ENCODE measurements at regions not wholly inside any gene's neighbourhood (a gene's known extent, or its start where the extent isn't known, plus 50 kb on each side); places are given as distances from the start of the nearest gene placed in this dataset.
A peak's percentile ranks its signal among the peaks of the same experiment; 100 is the strongest.
"Not testable (repeated sequence)": the region's sequence is repeated elsewhere in the genome, so short reads cannot be mapped to it uniquely, and the experiment has no call there.

GRCh38 chr4:123598331-123598730 is 201.7 kb downstream of the SPRY1 start:
- DNase-seq (ENCODE audit: low read depth, low spot score): no peak
- TF ChIP-seq ZNF274 (IDR thresholded peaks at IDR 0.05; ENCODE audit: low read depth, low read length) (no peak), YY1 (IDR thresholded peaks at IDR 0.05; ENCODE audit: insufficient read depth, insufficient read length) (no peak), SUZ12 (IDR thresholded peaks at IDR 0.05; ENCODE audit: extremely low read depth, insufficient read depth, insufficient read length) (no peak)

GRCh38 chr4:123599061-123599919 is 202.7 kb downstream of the SPRY1 start:
- no peaks in the 10 kb centered on the region for H3K36me3 ChIP-seq (ENCODE audit: insufficient read depth, insufficient read length, low read length)

More at GRCh38 chr4:123598331-123598730, 201.7 kb downstream of the SPRY1 start:
- Histone ChIP-seq H3K36me3 (ENCODE audit: insufficient read depth, insufficient read length, low read length) (no peaks in the 10 kb centered on the region), H3K4me1 (ENCODE audit: insufficient read depth, insufficient read length) (no peaks in the 10 kb centered on the region), H3K4me3 (ENCODE audit: insufficient read length, low read depth) (no peak overlapping the region), H3K9me3 (ENCODE audit: insufficient read depth, low read length) (no peaks in the 10 kb centered on the region), H3K27me3 (ENCODE audit: insufficient read depth, insufficient read length) (no peaks in the 10 kb centered on the region), H3K9ac (ENCODE audit: insufficient read length, low read depth) (no peak overlapping the region)

DNA sequence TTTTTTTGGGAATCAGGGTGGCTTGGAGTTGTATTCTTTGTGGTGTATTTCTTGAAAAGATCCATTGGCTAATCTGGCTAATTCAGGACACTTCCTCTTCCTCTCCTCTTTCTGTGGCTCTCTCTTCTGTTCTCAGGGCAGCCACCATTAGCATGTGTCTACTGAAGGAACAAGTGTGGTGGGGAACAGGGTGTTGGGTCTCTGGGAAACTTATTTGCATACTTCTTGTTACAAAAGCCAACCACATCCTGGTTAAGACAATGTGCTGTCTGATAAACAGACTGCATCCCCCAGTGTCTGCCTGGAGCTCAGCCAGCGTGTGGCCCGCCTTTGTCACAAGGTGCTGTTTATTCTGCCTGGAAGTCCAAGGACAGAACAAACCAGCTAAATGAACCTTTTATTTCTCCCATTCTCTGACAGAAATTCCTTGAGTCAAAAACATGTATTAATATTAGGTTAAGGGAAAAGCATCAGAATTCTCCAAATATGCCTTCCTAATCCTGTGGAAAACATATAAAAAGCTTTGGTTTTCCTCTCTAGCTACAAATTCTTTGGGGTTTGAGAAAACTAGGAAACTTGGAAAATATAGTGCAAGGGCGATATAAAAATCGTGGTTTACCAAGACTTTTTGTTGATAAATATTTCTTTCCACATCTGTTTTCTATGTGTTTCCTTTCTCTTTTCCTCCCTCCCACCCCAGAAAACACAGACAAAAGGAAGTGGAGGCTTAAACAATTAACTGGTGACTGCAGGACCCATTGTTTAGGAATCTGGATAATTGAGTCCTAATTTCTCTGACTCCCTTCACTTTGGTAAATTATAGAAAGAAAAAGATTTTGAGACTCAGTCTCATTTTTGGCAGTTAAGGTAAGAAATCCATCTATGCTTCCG is 203.6 kb downstream of the SPRY1 start:
- Histone ChIP-seq H3K9ac (ENCODE audit: insufficient read length, low read depth) (no peak overlapping the region), H3K27me3 (ENCODE audit: insufficient read depth, insufficient read length) (no peaks in the 10 kb centered on the region), H3K4me1 (ENCODE audit: insufficient read depth, insufficient read length) (no peaks in the 10 kb centered on the region), H3K36me3 (ENCODE audit: insufficient read depth, insufficient read length, low read length) (no peaks in the 10 kb centered on the region), H3K4me3 (ENCODE audit: insufficient read length, low read depth) (no peak overlapping the region), H3K9me3 (ENCODE audit: insufficient read depth, low read length) (no peaks in the 10 kb centered on the region)
- TF ChIP-seq ZNF274 (IDR thresholded peaks at IDR 0.05; ENCODE audit: low read depth, low read length) (no peak), SUZ12 (IDR thresholded peaks at IDR 0.05; ENCODE audit: extremely low read depth, insufficient read depth, insufficient read length) (no peak), YY1 (IDR thresholded peaks at IDR 0.05; ENCODE audit: insufficient read depth, insufficient read length) (no peak)
- DNase-seq (ENCODE audit: low read depth, low spot score): peak; percentile 77

More at GRCh38 chr4:123599061-123599919, 202.7 kb downstream of the SPRY1 start:
- no peaks in the 10 kb centered on the region for H3K4me1 ChIP-seq (ENCODE audit: insufficient read depth, insufficient read length)
- TF ChIP-seq SUZ12 (IDR thresholded peaks at IDR 0.05; ENCODE audit: extremely low read depth, insufficient read depth, insufficient read length) (no peak), YY1 (IDR thresholded peaks at IDR 0.05; ENCODE audit: insufficient read depth, insufficient read length) (no peak), ZNF274 (IDR thresholded peaks at IDR 0.05; ENCODE audit: low read depth, low read length) (no peak)
- DNase-seq (ENCODE audit: low read depth, low spot score): no peak
- no peak overlapping the region for H3K9ac ChIP-seq (ENCODE audit: insufficient read length, low read depth)
- H3K4me3 ChIP-seq (ENCODE audit: insufficient read length, low read depth): no peak overlapping the region
- H3K27me3 ChIP-seq (ENCODE audit: insufficient read depth, insufficient read length): no peaks in the 10 kb centered on the region
- no peaks in the 10 kb centered on the region for H3K9me3 ChIP-seq (ENCODE audit: insufficient read depth, low read length)

- no peak for DNase-seq (ENCODE audit: low read depth, low spot score)
- no peaks in the 10 kb centered on the region for H3K27me3 ChIP-seq (ENCODE audit: insufficient read depth, insufficient read length)
- H3K9ac ChIP-seq (ENCODE audit: insufficient read length, low read depth): no peak overlapping the region
- no peak overlapping the region for H3K4me3 ChIP-seq (ENCODE audit: insufficient read length, low read depth)
- H3K9me3 ChIP-seq (ENCODE audit: insufficient read depth, low read length): no peaks in the 10 kb centered on the region
- no peak for TF ChIP-seq ZNF274 (IDR thresholded peaks at IDR 0.05; ENCODE audit: low read depth, low read length)
- TF ChIP-seq SUZ12 (IDR thresholded peaks at IDR 0.05; ENCODE audit: extremely low read depth, insufficient read depth, insufficient read length): no peak
- no peak for TF ChIP-seq YY1 (IDR thresholded peaks at IDR 0.05; ENCODE audit: insufficient read depth, insufficient read length)
- no peaks in the 10 kb centered on the region for H3K36me3 ChIP-seq (ENCODE audit: insufficient read depth, insufficient read length, low read length)
- H3K4me1 ChIP-seq (ENCODE audit: insufficient read depth, insufficient read length): no peaks in the 10 kb centered on the region
Observed at GRCh38 chr4:123600987-123601904, 204.7 kb downstream of the SPRY1 start.

DNA sequence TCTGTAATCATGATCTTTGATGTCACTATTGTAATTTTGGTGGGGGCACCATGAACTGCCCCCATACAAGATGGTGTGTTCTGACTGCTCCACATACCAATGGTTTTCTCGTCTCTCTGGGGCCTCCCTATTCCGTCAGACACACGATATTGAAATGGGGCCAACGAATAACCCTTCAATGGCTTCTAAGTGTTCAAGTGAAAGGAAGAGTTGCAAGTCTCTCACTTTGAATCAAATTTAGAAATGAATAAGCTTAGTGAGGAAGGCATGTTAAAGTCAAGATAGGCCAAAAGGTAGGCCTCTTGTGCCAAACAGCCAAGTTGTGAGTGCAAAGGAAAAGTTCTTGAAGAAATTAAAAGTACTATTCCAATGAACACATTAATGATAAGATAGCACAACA is 205.4 kb downstream of the SPRY1 start:
- Histone ChIP-seq H3K9ac (ENCODE audit: insufficient read length, low read depth) (no peak overlapping the region), H3K4me1 (ENCODE audit: insufficient read depth, insufficient read length) (no peaks in the 10 kb centered on the region)
- TF ChIP-seq ZNF274 (IDR thresholded peaks at IDR 0.05; ENCODE audit: low read depth, low read length) (no peak), YY1 (IDR thresholded peaks at IDR 0.05; ENCODE audit: insufficient read depth, insufficient read length) (no peak), SUZ12 (IDR thresholded peaks at IDR 0.05; ENCODE audit: extremely low read depth, insufficient read depth, insufficient read length) (no peak)

GRCh38 chr4:123603165-123603564 is 206.6 kb downstream of the SPRY1 start:
- Histone ChIP-seq H3K4me1 (ENCODE audit: insufficient read depth, insufficient read length) (no peaks in the 10 kb centered on the region), H3K9me3 (ENCODE audit: insufficient read depth, low read length) (no peaks in the 10 kb centered on the region), H3K4me3 (ENCODE audit: insufficient read length, low read depth) (no peak overlapping the region), H3K27me3 (ENCODE audit: insufficient read depth, insufficient read length) (no peaks in the 10 kb centered on the region), H3K9ac (ENCODE audit: insufficient read length, low read depth) (no peak overlapping the region), H3K36me3 (ENCODE audit: insufficient read depth, insufficient read length, low read length) (no peaks in the 10 kb centered on the region)
- TF ChIP-seq YY1 (IDR thresholded peaks at IDR 0.05; ENCODE audit: insufficient read depth, insufficient read length) (no peak), ZNF274 (IDR thresholded peaks at IDR 0.05; ENCODE audit: low read depth, low read length) (no peak), SUZ12 (IDR thresholded peaks at IDR 0.05; ENCODE audit: extremely low read depth, insufficient read depth, insufficient read length) (no peak)
- DNase-seq (ENCODE audit: low read depth, low spot score): no peak

More for the DNA sequence above, 205.4 kb downstream of the SPRY1 start:
- DNase-seq (ENCODE audit: low read depth, low spot score): no peak
- Histone ChIP-seq H3K4me3 (ENCODE audit: insufficient read length, low read depth) (no peak overlapping the region), H3K9me3 (ENCODE audit: insufficient read depth, low read length) (no peaks in the 10 kb centered on the region), H3K27me3 (ENCODE audit: insufficient read depth, insufficient read length) (no peaks in the 10 kb centered on the region), H3K36me3 (ENCODE audit: insufficient read depth, insufficient read length, low read length) (no peaks in the 10 kb centered on the region)

DNA sequence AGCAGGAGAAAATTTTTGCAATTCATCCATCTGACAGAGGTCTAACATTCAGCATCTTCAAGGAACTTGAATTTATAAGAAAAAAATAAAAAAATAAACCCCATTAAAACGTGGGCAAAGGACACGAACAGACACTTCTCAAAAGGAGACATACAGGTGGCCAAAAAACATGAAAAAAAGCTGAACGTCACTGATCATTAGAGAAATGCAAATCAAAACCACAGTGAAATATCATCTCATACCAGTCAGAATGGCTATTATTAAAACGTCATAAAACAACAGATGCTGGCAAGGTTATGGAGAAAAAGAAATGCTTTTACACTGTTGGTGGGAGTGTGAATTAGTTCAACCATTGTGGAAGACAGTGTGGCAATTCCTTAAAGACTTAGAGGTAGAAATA is 209.2 kb downstream of the SPRY1 start:
- not testable (repeated sequence) for H3K4me3 ChIP-seq (ENCODE audit: insufficient read length, low read depth); H3K9ac ChIP-seq (ENCODE audit: insufficient read length, low read depth); DNase-seq (ENCODE audit: low read depth, low spot score); H3K4me1 ChIP-seq (ENCODE audit: insufficient read depth, insufficient read length); H3K36me3 ChIP-seq (ENCODE audit: insufficient read depth, insufficient read length, low read length); H3K27me3 ChIP-seq (ENCODE audit: insufficient read depth, insufficient read length); H3K9me3 ChIP-seq (ENCODE audit: insufficient read depth, low read length)

All from NT2/D1 (cell line).